IMR-90 (cell line): ENCODE measurements at regions not wholly inside any gene's neighbourhood (a gene's known extent, or its start where the extent isn't known, plus 50 kb on each side); places are given as distances from the start of the nearest gene placed in this dataset.

Source experiments
- ATAC-seq: fragments of 200-7000 bp; cut with Tn5 transposase; 2 replicates; pipeline ENCODE4 v1.9.1; 2020; ENCODE audit warnings: low read depth, mild to moderate bottlenecking, moderate library complexity
- BruUV-seq: library from RNA; stranded (reverse); fragments of 400-500 nt; replicated peaks from 2 replicates; lab custom pipeline; 2021; lab: Mats Ljungman, UMichigan
- CTCF ChIA-PET: fragments of 300-600 bp; formaldehyde crosslinking; extraction: SDS; loops from one replicate; lab custom pipeline; 2021; ENCODE audit warnings: antibody characterized with exemption; lab: Yijun Ruan, JAX
- POLR2A ChIA-PET: fragments of 300-600 bp; sonication (Branson Sonifier 250); formaldehyde crosslinking; loops from one replicate; lab custom pipeline; 2022; ENCODE audit warnings: antibody characterized with exemption; ENCODE audit not compliant: unreplicated experiment; lab: Charles Lee
- DNase-seq: peaks from one replicate; pipeline ENCODE4 v3.0.0; 2013
- H2AFZ ChIP-seq: replicated peaks from 2 replicates; pipeline ENCODE3; 2013; ENCODE audit warnings: low read length, mild to moderate bottlenecking; ENCODE audit not compliant: poor library complexity
- H2AK5ac ChIP-seq: 2 replicates; pipeline ENCODE4 v1.6.1; 2013; ENCODE audit warnings: low read depth, low read length, inconsistent platforms
- H2AK9ac ChIP-seq: replicated peaks from 2 replicates; pipeline ENCODE3; 2013; ENCODE audit warnings: mild to moderate bottlenecking, low read depth, low read length, moderate library complexity; ENCODE audit not compliant: poor library complexity
- H2BK120ac ChIP-seq: 2 replicates; pipeline ENCODE4 v1.6.1; 2013; ENCODE audit warnings: low read depth, low read length, inconsistent platforms
- H2BK15ac ChIP-seq: 3 replicates; pipeline ENCODE4 v1.6.1; 2013; ENCODE audit warnings: low read depth, low read length, inconsistent platforms
- H2BK20ac ChIP-seq: 2 replicates; pipeline ENCODE4 v1.6.1; 2013; ENCODE audit warnings: low read depth, mild to moderate bottlenecking, inconsistent platforms, low read length, moderate library complexity
- H2BK5ac ChIP-seq: 2 replicates; pipeline ENCODE4 v1.6.1; 2013; ENCODE audit warnings: mild to moderate bottlenecking, low read depth, low read length, inconsistent platforms; ENCODE audit not compliant: poor library complexity, severe bottlenecking
- H3K14ac ChIP-seq: replicated peaks from 2 replicates; pipeline ENCODE4 v1.6.1; 2013; ENCODE audit warnings: low read depth, low read length, inconsistent platforms
- H3K18ac ChIP-seq: 2 replicates; pipeline ENCODE4 v1.6.1; 2013; ENCODE audit warnings: low read depth, low read length, control low read depth
- H3K23ac ChIP-seq: 2 replicates; pipeline ENCODE4 v1.6.1; 2013; ENCODE audit warnings: low read depth, low read length, inconsistent platforms
- H3K27ac ChIP-seq: 2 replicates; pipeline ENCODE4 v1.5.1; 2013; ENCODE audit warnings: mild to moderate bottlenecking, control low read depth, low read length; ENCODE audit not compliant: insufficient read depth
- H3K27me3 ChIP-seq: 2 replicates; pipeline ENCODE4 v1.6.1; 2013; ENCODE audit warnings: low read length; ENCODE audit not compliant: control insufficient read depth, insufficient read depth
- H3K36me3 ChIP-seq: 2 replicates; pipeline ENCODE4 v1.6.1; 2013; ENCODE audit warnings: low read length, mixed read lengths; ENCODE audit not compliant: control insufficient read depth, insufficient read depth
- H3K4ac ChIP-seq: 2 replicates; pipeline ENCODE4 v1.6.1; 2013; ENCODE audit warnings: low read depth, low read length, inconsistent platforms
- H3K4me1 ChIP-seq: 2 replicates; pipeline ENCODE4 v1.6.1; 2013; ENCODE audit warnings: low read length, mixed read lengths; ENCODE audit not compliant: control insufficient read depth, insufficient read depth
- H3K4me2 ChIP-seq: 2 replicates; pipeline ENCODE4 v1.6.1; 2013; ENCODE audit warnings: low read depth, mild to moderate bottlenecking, control low read depth, low read length, moderate library complexity
- H3K4me3 ChIP-seq: 2 replicates; pipeline ENCODE4 v1.5.1; 2013; ENCODE audit warnings: low read depth, mild to moderate bottlenecking, control low read depth, low read length, moderate library complexity; ENCODE audit not compliant: insufficient read depth
- H3K56ac ChIP-seq: 2 replicates; pipeline ENCODE4 v1.6.1; 2013; ENCODE audit warnings: low read length, inconsistent platforms; ENCODE audit not compliant: insufficient read depth; ENCODE audit errors: extremely low read depth
- H3K79me1 ChIP-seq, 2 experiments: 2 replicates each; pipeline ENCODE4 v1.6.1; 2013; ENCODE audit warnings: low read length in 2 of 2, inconsistent platforms in 1 of 2, low read depth in 1 of 2
- H3K9ac ChIP-seq: 2 replicates; pipeline ENCODE4 v1.6.1; 2013; ENCODE audit warnings: low read depth, low read length, control low read depth
- H3K9me1 ChIP-seq: 2 replicates; pipeline ENCODE4 v1.6.1; 2013; ENCODE audit warnings: low read length, inconsistent platforms; ENCODE audit not compliant: insufficient read depth
- H3K9me3 ChIP-seq: 2 replicates; pipeline ENCODE4 v1.6.1; 2013; ENCODE audit warnings: low read length; ENCODE audit not compliant: control insufficient read depth, insufficient read depth
- H4K20me1 ChIP-seq: 2 replicates; pipeline ENCODE4 v1.6.1; 2013; ENCODE audit warnings: low read length, inconsistent platforms; ENCODE audit not compliant: insufficient read depth
- H4K5ac ChIP-seq: 2 replicates; pipeline ENCODE4 v1.6.1; 2013; ENCODE audit warnings: mild to moderate bottlenecking, low read depth, low read length, control low read depth
- H4K8ac ChIP-seq, 2 experiments: 2 replicates each; pipeline ENCODE4 v1.6.1; 2013; ENCODE audit warnings: low read depth in 2 of 2, low read length in 2 of 2, control low read depth in 1 of 2, inconsistent platforms in 1 of 2
- H4K91ac ChIP-seq: 2 replicates; pipeline ENCODE4 v1.6.1; 2013; ENCODE audit warnings: low read depth, low read length, inconsistent platforms; ENCODE audit not compliant: insufficient read depth
- BHLHE40 ChIP-seq: fragments of 150-350 bp; IDR thresholded peaks from 2 replicates; pipeline ENCODE4 v1.6.1; 2016; ENCODE audit warnings: mild to moderate bottlenecking, low read depth, low read length
- CHD1 ChIP-seq: IDR thresholded peaks from 2 replicates; pipeline ENCODE4 v1.6.1; 2012; ENCODE audit warnings: low read depth, low read length, improper control_type of control experiment
- MAZ ChIP-seq: IDR thresholded peaks from 2 replicates; pipeline ENCODE4 v1.6.1; 2012; ENCODE audit warnings: low read depth, mild to moderate bottlenecking, low read length, improper control_type of control experiment, moderate library complexity, borderline replicate concordance
- POLR2A ChIP-seq: IDR thresholded peaks from 2 replicates; pipeline ENCODE4 v1.6.1; 2012; ENCODE audit warnings: mild to moderate bottlenecking, low read depth, low read length
- RAD21 ChIP-seq: IDR thresholded peaks from 2 replicates; pipeline ENCODE4 v1.6.1; 2012; ENCODE audit warnings: low read length, improper control_type of control experiment
- RCOR1 ChIP-seq: IDR thresholded peaks from 2 replicates; pipeline ENCODE4 v1.6.1; 2012; ENCODE audit warnings: mild to moderate bottlenecking, low read length, improper control_type of control experiment; ENCODE audit not compliant: insufficient replicate concordance
- RFX5 ChIP-seq: IDR thresholded peaks from 2 replicates; pipeline ENCODE4 v1.8.0; 2012; ENCODE audit warnings: low read depth, mild to moderate bottlenecking, low read length, moderate library complexity
- SMC3 ChIP-seq: fragments of 150-350 bp; IDR thresholded peaks from 2 replicates; pipeline ENCODE4 v1.6.1; 2016; ENCODE audit warnings: low read depth, mild to moderate bottlenecking, antibody characterized with exemption, low read length, moderate library complexity
- WGBS, 2 experiments: methylation state at CpG; one replicate each; pipeline versions ENCODE4 v1.1.5 to v1.1.7; 2013; ENCODE audit warnings: missing lambda C conversion rate in 2 of 2; ENCODE audit not compliant: insufficient read length in 1 of 2; ENCODE audit errors: extremely low coverage in 2 of 2; 5-methylcytosine and 5-hydroxymethylcytosine counted together
- dilution Hi-C: fragments of 300-500 bp; cut with HindIII; formaldehyde crosslinking; loops from one replicate; pipeline ENCODE4 v1.14.3; 2018; ENCODE audit warnings: low sequenced_read_pairs; ENCODE audit not compliant: unreplicated experiment
- in situ Hi-C: fragments of 300-500 bp; cut with MboI; formaldehyde crosslinking; loops from 3 replicates; pipeline ENCODE4 v1.14.3; 2019; ENCODE audit warnings: low sequenced_read_pairs, inconsistent platforms, mixed read lengths
- intact Hi-C: fragments of 100-400 bp; cut with micrococcal nuclease; formaldehyde crosslinking; loops from 2 replicates; pipeline ENCODE4 v1.10.0; 2022
- TF ChIP-seq, protein P1 (sequence below): fragments of 150-350 bp; IDR thresholded peaks from 2 replicates; pipeline ENCODE4 v1.6.1; 2016; ENCODE audit warnings: low read depth, mild to moderate bottlenecking, low read length, moderate library complexity, borderline replicate concordance
- TF ChIP-seq, protein P2 (sequence below): conservative IDR thresholded peaks from 2 replicates; pipeline ENCODE4 v1.5.1; 2012; ENCODE audit warnings: mild to moderate bottlenecking, low read depth, low read length, improper control_type of control experiment

DNA sequence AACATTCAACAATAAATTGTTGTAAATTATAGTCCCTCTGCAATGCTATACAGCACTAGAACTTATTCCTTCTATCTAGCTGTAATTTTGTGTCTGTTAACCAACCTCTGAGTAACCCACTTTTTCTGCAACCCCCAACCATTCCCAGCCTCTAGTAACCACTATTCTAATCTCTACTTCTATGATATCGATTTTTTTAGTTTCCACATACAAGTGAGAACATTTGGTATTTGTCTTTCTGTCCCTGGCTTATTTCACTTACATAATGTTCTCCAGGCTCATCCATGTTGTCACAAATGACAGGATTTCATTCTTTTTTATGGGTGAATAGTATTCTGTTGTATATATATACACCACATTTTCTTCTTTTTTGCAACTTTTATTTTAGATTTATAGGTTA lies 147.6 kb downstream of the MAIP1 start:
- H3K79me1 ChIP-seq, result no peaks in the 10 kb centered on the region
- H2BK5ac ChIP-seq, result no peak overlapping the region
- no CpG with 5 or more reads among the region's 1 CpG for WGBS, 2 experiments
- no peak overlapping the region for H2BK120ac ChIP-seq
- DNase-seq (no peak), ATAC-seq (no peak)
- no peaks in the 10 kb centered on the region for H3K27me3 ChIP-seq
- no peak overlapping the region for H3K23ac ChIP-seq
- H3K4me3 ChIP-seq, result no peak overlapping the region
- H3K9me1 ChIP-seq, result no peaks in the 10 kb centered on the region
- H3K9ac ChIP-seq, result no peak overlapping the region
- TF ChIP-seq CHD1 (no peak), SMC3 (no peak), RAD21 (no peak), RFX5 (no peak), RCOR1 (no peak), BHLHE40 (no peak), POLR2A (no peak), MAZ (no peak)
- TF ChIP-seq, protein P1, sequence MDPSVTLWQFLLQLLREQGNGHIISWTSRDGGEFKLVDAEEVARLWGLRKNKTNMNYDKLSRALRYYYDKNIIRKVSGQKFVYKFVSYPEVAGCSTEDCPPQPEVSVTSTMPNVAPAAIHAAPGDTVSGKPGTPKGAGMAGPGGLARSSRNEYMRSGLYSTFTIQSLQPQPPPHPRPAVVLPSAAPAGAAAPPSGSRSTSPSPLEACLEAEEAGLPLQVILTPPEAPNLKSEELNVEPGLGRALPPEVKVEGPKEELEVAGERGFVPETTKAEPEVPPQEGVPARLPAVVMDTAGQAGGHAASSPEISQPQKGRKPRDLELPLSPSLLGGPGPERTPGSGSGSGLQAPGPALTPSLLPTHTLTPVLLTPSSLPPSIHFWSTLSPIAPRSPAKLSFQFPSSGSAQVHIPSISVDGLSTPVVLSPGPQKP, result no peak
- TF ChIP-seq, protein P2, sequence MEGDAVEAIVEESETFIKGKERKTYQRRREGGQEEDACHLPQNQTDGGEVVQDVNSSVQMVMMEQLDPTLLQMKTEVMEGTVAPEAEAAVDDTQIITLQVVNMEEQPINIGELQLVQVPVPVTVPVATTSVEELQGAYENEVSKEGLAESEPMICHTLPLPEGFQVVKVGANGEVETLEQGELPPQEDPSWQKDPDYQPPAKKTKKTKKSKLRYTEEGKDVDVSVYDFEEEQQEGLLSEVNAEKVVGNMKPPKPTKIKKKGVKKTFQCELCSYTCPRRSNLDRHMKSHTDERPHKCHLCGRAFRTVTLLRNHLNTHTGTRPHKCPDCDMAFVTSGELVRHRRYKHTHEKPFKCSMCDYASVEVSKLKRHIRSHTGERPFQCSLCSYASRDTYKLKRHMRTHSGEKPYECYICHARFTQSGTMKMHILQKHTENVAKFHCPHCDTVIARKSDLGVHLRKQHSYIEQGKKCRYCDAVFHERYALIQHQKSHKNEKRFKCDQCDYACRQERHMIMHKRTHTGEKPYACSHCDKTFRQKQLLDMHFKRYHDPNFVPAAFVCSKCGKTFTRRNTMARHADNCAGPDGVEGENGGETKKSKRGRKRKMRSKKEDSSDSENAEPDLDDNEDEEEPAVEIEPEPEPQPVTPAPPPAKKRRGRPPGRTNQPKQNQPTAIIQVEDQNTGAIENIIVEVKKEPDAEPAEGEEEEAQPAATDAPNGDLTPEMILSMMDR, result no peak
- dilution Hi-C loops (no loop called here), in situ Hi-C loops (no loop called here), intact Hi-C loops (no loop called here)
- H4K8ac ChIP-seq, result no peak overlapping the region
- H2AK5ac ChIP-seq, result no peak overlapping the region
- no peak overlapping the region for H2AK9ac ChIP-seq
- CTCF ChIA-PET, result no interaction called here
- no peak overlapping the region for H2AFZ ChIP-seq
- H3K36me3 ChIP-seq, result no peaks in the 10 kb centered on the region
- H3K14ac ChIP-seq, result no peak overlapping the region
- H3K27ac ChIP-seq, result no peak overlapping the region
- no peak overlapping the region for H3K18ac ChIP-seq
- H3K4me2 ChIP-seq, result no peak overlapping the region
- no peak overlapping the region for H2BK20ac ChIP-seq
- BruUV-seq, result no TSS peak
- no peaks in the 10 kb centered on the region for H4K20me1 ChIP-seq
- POLR2A ChIA-PET, result no interaction called here
- H3K9me3 ChIP-seq, result no peaks in the 10 kb centered on the region; the same call in 1 of the 2 replicates
- H3K4me1 ChIP-seq, result peaks cover 3% of the 10 kb centered on the region; the same call in 1 of the 2 replicates
- H4K91ac ChIP-seq, result no peak overlapping the region
- H3K56ac ChIP-seq, result no peak overlapping the region
- H3K4ac ChIP-seq, result no peak overlapping the region
- H2BK15ac ChIP-seq, result no peak overlapping the region
- H4K5ac ChIP-seq, result no peak overlapping the region
